ENCODE measurements at regions not wholly inside any gene's neighbourhood (a gene's known extent, or its start where the extent isn't known, plus 50 kb on each side); places are given as distances from the start of the nearest gene placed in this dataset.

DNA sequence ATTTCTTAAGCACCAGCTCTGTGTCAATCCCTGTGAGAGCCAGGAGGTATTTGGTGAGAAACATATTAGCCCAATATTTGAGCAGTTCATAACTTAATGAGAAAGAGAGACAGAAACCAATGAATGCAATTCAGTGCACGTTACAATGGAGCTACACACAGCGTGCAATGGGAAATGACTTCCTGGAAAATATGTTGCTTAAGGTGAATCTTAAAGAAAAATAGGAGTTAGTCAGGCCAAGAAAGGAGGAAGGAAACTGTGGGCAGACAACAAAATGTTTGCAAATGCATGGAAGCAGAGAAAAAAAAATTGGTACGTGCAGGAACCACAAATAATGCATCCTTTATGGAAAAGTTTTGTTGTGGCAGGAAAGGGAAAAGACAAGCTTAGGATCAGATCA, 481.7 kb downstream of the BCAT1 start:
- DNase-seq = no peak

DNA sequence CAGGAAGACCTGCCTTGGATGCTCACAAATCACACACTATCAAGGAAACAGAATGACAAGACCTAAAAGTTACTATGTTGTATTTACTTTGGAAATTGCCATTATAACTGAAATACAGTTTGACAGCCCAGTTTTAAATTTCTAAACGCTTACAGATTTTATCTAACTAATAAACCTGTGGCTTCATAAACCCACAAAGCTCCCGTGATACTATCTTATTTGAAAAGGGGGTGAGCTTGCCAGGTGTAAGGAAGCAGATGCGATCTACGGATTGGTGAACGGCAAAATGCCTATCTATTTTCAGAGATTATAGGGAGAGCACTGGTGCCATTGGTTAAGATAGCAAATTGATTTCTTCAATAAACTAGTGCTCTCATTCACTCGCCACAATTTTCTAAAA, 485.5 kb downstream of the BCAT1 start:
- no peak for DNase-seq

DNA sequence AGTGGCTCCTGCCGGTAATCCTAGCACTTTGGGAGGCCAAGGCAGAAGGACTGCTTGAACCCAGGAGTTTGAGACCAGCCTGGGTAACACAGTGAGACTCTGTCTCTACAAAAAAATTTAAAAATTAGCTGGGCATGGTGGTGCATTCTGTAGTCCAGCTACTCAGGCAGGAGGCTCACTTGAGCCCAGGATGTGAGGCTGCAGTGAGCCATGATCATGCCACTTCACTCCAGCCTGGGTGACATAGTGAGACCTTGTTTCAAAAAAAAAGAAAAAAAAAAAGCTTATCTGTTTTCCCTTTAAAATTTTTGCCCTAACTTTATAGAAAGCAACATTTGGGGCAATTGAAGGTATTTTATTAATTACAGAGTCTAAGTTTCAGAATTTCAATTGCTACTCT, 486.0 kb downstream of the BCAT1 start:
- no peak for DNase-seq

DNA sequence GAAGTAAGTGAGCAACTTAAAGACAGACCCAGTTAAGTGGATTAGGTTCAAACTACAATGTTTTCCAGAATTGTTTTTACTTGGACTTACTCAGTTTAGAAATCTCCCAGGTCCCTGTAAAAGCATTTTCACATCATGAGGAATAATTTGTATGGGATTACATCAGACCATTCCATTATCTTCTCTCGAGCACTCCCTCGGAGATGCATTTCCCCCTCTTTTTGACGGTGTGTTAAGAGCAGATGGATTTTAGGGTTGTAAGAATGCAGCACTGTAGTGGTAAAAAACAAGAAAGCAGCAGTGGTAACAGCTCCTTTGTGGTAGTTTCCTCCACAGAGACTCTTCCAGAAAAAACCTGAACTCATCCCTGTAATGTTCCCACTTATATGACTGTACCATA, 488.4 kb downstream of the BCAT1 start:
- no peak for DNase-seq

DNA sequence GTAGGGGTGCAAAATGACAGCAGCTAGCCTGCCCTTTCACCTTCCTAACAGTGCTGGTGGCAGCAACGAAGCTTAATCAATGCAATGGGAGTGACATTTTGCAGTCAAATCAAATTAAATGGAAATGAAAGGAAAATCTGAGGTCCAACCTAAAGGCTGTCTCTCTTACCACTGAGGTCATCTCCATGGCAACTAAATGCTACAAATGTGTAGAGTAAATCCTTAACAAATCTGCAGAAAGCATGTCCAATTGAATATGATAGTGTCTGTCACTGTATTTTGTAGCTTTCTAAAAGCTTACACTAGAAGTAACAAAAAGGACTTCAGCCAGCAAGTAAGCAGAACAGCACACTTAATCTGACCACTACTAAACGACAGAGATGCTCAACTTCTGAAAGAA, 488.8 kb downstream of the BCAT1 start:
- DNase-seq = no peak

DNA sequence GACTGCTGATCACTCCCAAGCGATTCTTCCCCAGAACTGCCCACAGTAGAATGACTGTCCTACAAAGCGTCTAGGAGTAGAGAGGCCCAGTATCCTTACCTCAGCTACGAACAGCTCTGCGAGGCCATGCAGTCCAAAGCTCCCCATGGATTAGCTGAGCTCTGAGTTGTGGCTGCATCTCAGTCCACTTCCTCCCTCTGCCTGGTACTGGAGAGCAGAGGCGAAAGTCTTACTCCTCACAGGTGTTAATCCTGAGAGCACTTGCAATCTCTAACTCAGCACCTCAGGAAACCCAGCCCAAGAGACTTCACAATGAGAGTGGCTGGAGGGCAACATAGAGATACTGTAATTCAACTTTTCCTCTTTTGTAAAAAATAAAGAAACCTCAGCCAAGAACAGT, 493.1 kb downstream of the BCAT1 start:
- no peak for DNase-seq

DNA sequence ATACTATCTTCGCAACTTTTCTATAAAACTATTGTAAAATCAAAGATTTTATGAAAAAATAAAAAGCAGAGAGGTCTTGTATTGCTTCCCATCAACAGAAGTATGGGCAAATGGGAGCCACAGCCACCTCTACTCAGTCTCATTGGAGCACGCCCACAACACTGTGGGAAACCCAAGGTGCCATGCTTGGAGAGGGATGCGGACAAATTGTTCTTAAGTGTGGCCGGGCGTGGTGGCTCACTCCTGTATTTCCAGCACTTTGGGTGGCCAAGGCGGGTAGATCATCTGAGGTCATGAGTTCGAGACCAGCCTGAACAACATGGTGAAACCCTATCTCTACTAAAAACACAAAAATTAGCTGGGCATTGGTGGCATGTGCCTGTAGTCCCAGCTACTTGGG, 498.2 kb upstream of the SOX5 start:
- DNase-seq = no peak

DNA sequence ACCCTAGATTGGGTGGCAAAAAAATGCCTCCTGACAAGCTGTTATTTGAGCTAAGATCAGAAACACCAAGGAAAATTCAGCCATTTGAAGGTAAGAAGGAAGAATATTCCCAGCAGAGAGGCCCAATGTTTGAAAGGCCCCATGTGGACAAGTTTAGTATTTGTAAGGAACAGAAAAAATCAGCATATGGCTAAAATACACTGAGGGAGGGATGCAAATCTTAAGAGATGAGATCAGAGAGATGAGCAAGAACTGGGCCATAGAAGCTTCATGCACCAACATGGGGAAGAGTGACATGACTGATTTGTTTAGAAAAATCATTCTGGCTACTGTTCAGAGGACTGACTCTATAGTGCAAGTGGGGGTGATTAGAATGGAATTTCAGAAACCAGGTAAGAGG, 496.8 kb upstream of the SOX5 start:
- no peak for DNase-seq

DNA sequence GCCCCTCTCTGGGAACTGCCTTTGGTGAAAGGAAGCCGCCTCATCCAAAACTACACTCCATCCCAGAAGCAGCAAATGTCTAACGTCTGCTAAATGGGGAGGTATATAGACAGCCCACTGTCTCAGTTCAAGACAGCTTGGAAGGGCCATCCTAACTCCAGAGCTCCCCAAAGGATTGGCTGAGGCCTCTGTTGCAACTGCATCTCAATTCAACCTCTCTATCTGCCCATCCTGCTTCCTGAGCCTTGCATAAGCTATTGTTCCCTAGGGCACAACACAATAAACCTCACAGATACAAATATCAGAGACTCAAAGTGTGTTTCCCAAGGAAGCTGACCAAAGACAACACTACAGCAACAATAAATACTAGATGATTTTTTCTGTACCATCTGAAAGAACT, 495.2 kb upstream of the SOX5 start:
- no peak for DNase-seq

DNA sequence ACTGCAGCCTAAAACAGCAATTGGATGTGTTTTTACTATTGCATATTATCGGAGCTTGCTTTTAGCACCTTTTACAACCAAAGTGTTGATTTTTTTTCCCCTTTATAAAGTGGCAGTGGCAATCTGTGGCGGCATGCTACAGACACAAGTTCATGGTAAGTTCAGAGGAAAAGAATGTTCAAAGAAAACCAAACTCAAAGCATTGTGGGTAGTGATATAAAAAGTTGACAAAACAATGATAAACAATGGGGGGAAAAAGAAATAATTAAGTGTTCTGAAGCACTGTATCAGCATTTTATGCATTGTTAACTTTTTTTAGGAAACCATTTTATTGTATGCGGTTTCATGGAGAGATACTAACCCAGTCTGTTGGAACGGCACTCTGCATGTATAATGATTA, 492.0 kb upstream of the SOX5 start:
- no peak for DNase-seq

DNA sequence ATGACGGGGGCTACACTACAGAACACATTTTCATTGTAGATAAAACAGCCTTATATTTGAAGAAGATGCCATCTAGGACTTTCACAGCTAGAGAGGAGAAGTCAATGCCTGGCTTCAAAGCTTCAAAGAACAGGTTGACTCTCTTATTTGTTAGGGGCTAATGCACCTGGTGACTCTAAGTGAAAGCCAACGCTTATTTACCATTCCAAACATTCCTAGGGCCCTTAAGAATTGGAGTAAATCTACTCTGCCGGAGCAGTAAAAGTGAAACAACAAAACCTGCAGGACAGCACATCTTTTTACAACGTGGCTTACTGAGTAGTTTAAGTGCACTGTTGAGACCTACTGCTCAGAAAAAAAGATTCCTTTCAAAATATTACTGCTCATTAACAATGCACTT, 487.2 kb upstream of the SOX5 start:
- no peak for DNase-seq

DNA sequence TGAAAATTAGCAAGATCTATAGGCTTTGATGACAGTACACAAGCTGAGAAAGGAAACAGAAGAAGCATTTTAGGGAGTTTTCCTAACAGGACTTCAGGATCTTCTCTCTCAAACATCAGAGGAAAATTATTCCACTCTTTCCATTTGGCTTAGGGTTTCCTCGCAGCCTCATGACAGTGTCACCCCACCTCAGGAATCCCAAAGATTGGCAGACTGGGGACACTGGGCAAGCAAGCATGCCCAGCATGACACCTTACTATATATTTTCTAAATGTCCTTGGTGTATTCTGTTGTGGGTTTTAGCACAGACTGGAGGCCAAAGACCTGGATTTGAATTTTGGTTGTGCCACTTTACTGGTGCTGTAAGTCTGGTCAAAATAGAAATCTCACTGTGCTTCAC, 482.4 kb upstream of the SOX5 start:
- DNase-seq = no peak

DNA sequence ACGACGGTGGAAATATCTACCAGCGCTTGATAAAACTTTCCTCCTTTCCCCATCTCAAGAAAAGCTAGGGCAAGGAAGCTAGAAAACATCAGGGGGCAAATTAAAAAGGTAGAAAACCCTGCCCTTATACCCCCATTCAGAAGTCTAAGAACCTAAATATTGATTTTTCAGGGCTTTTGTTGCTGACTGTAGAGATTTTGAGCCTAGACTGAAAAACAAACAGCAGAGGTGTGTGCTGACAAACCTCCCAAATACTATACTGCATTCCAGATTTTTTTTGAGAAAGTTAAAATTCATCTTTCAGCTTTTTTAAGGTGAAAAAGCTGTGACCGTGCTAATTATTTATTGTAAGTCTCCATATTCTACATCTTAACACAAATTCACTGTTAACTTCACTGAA, 478.3 kb upstream of the SOX5 start:
- no peak for DNase-seq

DNA sequence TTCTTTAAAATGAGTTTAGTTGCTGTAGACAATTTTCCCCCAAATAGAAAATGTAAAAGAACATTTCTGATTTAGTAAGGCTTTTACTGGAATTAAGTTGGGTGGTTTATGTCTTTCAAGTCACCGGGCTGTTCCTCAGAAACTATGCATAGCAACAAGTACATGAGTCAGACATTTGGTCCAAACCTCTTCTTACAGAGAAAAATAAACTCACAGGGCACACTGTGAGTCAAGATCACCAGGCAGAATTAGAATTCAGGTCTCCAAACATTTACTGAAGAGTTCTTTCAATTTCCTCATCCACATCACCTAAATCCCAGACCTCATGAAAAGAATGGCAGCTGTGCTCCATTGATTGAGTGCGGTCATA, 476.1 kb upstream of the SOX5 start:
- DNase-seq = no peak

DNA sequence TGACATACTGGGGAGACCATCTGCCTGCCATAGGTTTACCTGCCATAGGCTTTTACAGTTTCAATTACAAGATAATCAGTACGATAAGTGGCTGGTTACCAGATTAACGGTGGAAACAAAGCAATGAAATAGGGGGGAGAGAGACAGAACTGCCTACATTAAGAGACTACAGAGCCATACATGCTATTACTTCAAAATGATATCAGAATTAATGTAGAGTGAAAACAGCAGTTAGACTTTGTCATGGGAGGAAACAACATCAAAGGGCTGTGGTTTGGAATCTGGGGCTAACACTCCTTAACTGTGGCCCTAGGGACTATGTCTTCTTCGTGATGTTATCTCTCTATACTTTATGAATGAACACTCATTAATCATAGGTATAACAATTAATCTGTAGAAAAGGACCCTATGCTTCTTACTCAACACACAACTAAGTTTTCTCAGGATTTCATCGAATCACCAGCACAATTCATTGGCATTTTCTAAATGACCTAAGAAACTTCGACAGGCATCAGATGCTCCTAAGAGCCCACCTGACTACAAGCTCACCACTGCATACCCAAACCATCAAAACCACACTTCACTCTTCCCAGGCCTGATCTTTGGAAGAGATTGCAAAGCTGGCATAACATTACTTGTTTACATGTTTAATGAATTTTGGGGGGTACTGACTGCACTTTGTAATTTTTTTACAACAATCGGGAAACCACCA, 475.6 kb upstream of the SOX5 start:
- DNase-seq = no peak

DNA sequence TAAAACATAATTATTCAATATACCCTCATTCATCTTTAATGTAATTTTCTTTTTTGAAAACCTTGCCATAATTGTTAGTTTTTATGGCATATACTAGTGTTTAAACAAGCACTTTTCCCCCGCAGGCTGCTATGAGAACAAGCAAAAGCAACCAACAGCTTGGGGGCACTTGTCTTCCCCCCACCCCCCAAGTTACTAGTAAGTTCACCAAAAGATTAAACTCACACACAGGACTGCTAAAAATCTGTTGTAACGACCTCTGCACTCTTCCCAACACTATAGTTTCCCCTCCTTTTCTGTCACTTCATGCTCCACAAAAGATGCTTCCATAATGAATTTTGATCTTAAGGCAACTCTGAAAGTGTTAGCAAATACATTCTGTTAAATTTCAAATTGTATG, 474.9 kb upstream of the SOX5 start:
- no peak for DNase-seq

DNA sequence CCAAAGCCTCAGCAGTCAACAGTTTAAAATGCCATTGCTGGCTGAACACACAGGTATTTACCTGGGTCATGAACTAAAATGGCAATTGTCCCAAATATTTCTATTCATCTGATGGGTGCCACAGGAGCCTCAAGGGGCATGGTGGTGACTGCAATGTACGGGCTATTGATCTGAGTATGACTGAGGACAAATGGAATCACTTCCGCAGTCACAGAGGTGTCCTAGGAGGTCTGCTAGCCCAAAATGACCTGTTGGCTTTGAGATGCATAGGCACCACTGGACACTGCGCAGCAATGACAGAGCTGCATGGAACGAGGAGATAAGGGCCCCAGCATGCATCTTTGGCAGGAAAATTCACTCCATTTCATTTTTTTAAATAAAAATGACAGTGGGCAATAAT, 474.1 kb upstream of the SOX5 start:
- DNase-seq = no peak

DNA sequence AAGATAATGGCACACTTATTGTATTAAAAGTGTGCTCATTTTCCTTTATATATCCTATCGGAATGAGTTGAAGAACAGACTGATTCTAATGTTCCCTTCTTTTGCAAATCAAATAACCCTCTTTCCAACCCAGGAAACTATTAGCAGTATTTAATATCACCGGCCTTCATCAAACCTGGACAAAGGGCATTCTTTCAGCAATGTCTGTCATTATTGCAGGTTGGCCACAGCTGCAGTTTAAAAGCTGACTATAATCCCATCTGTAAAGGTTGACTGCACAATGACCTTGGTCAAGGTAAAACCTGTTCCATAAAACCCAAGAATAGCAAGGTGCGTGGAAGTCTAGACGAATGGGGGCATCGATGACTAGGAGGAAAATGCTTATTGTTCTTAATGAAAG, 472.3 kb upstream of the SOX5 start:
- no peak for DNase-seq

DNA sequence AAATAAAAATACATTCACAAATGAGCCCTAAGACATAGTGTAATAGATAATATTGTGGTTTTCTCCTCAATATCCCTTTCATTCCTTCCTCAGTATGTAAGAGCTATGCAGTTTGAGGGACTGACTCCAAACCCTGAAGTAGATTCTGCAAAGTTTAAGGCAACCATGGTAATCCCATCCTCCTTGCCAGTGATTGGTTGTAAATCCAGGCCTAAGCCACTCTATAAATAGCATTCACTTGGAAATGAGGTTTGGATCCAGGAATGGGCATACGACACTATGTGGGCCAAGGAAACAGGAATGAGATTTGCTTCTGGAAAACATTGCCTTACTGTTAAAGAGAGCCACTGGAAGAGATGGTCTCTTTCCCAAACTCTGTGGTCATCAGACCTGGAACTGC, 468.7 kb upstream of the SOX5 start:
- no peak for DNase-seq

DNA sequence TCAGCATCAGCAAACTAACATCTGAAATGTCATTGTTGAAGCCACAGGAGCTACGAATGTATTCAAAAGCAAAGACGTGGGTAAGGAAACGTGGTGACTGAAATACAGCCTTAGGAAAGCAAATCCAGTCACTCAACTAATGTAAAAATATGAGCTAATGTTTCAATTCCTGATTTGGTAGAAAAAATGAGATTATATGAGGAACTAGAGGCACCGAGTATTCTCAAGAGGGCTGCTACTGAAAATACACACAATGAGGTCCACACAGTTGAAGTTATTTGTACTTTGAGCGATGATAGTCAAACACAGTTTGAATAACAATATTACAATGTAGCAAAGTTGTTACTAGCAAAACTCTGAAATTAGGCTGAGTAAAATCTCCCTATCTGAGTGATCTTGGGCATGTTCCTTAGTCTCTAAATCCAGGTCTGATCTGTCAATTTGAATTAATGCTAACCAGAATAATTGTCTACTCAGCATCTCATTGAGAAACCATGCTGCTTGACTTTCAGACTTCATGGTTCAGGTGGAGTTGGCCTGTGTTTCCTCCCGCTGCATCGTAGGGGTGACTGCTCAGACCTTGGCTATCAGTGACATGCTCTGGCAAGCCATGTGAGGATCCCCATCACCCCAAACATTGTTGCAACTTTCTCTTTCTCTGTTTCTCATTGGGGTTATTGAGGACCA, 467.1 kb upstream of the SOX5 start:
- no peak for DNase-seq

DNA sequence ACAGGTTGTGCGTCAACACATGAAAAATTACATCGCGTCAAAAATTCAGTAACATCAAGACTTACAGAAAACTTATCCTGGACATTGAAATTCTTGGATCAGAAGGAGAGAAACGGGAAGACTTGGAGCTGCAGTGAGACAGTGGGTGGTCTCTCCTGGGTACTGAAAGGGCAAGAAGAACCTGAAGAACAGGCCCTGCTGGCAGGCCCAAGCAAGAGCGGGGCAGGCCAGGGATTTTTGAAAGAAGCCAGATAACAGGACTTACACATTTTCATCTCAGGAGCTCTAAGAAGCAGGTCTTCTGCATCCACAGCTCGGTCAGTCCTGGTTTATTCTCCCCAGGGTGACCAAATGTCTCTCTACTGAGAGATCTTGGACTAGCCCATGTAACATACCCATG, 466.5 kb upstream of the SOX5 start:
- DNase-seq = no peak

DNA sequence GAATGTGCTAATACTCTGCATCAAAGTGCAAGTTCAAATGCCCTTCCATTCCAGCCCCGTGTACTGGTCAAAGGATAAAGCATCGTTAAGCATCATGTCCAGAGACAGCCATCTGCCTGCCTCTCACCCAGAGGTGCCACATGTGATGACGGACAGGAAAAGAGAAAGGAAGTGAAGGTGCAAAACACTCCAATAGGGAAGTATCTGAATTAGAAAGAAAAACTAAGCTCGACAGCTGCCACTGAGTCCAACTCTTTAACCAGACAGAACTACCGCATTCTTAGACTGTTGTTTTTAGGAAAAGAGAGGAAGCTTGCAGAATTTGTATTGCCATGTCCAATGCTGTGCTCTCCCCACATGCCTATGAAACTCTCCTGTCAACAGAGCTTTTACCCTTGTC, 465.0 kb upstream of the SOX5 start:
- no peak for DNase-seq

DNA sequence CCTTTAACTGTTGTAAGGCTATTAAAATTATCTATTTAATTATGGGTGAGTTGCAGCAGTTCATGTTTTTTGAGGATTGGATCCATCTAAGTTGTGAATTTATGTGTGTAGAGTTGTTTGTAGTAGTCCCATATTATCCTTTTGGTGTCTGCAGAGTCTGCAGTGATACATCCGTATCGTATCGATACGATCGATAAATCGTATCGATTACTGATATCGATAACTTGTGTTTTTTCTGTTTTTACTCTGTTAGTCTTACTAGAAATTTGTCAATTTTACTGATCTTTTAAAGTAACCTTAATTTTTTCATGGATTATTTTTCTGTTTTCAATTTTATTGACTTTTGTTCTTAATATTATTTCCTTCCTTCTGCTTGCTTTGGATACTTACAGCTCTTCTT, 462.5 kb upstream of the SOX5 start:
- no peak for DNase-seq

DNA sequence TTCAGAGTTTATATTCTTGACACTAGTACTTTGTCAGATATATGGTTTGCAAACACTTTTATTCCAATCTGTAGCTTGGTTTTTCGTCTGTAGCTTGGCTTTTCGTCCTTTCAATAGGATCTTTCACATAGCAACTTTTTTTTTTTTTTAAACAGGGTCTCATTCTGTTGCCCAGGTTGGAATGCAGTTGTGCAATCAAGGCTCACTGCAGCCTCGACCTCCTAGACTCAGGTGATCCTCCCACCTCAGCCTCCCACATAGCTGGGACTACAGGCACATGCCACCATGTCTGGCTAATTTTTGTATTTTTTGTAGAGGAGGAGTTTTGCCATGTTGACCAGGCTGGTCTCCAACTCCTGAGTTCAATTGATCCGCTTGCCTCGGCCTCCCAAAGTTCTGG, 460.4 kb upstream of the SOX5 start:
- no peak for DNase-seq

DNA sequence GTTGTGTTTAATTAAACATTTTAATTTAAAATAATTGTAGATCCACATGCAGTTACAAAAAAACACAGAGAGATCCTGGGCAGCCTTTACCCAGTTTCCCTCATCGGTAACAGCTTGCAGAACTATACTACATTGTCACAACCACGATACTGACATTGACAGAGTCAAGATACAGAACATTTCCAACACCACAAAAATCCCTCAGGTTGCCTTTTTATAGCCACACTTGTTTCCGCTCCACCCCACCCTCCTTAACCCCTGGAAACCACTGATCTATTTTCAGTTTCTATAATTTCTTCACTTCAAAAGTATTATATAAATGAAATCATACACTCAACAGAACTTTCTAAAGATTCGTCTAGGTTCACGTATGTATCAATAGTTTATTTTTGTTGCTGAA, 458.8 kb upstream of the SOX5 start:
- no peak for DNase-seq
